ENCODE measurements at regions not wholly inside any gene's neighbourhood (a gene's known extent, or its start where the extent isn't known, plus 50 kb on each side); places are given as distances from the start of the nearest gene placed in this dataset.

GRCh38 chrX:9349572-9350494, 115.0 kb upstream of the TBL1X start:
- DNase-seq (ENCODE audit: low read depth): no peak
- no peak for TF ChIP-seq CTCF (IDR thresholded peaks at IDR 0.05; ENCODE audit: insufficient read depth, low read depth, low read length, missing control alignments)
- H3K4me3 ChIP-seq (ENCODE audit: low read depth, low read length): no peak overlapping the region

- no peak overlapping the region for H3K4me3 ChIP-seq (ENCODE audit: low read depth, low read length)
- DNase-seq (ENCODE audit: low read depth): peak; percentile 4
- no peak for TF ChIP-seq CTCF (IDR thresholded peaks at IDR 0.05; ENCODE audit: insufficient read depth, low read depth, low read length, missing control alignments)
Measured at GRCh38 chrX:9351126-9351525, 113.7 kb upstream of the TBL1X start.

- H3K4me3 ChIP-seq (ENCODE audit: low read depth, low read length): peak overlapping the region; percentile 24
- TF ChIP-seq CTCF (IDR thresholded peaks at IDR 0.05; ENCODE audit: insufficient read depth, low read depth, low read length, missing control alignments): no peak
- peak; percentile 66 for DNase-seq (ENCODE audit: low read depth)
Measured at GRCh38 chrX:9352243-9352642, 112.6 kb upstream of the TBL1X start.

GRCh38 chrX:9352694-9353411, 112.0 kb upstream of the TBL1X start:
- no peak for TF ChIP-seq CTCF (IDR thresholded peaks at IDR 0.05; ENCODE audit: insufficient read depth, low read depth, low read length, missing control alignments)
- peak overlapping the region; percentile 24 for H3K4me3 ChIP-seq (ENCODE audit: low read depth, low read length)
- peak; percentile 86 for DNase-seq (ENCODE audit: low read depth)

- DNase-seq (ENCODE audit: low read depth): no peak
- no peak overlapping the region for H3K4me3 ChIP-seq (ENCODE audit: low read depth, low read length)
- no peak for TF ChIP-seq CTCF (IDR thresholded peaks at IDR 0.05; ENCODE audit: insufficient read depth, low read depth, low read length, missing control alignments)
Measured at GRCh38 chrX:9354918-9355317, 109.9 kb upstream of the TBL1X start.

- TF ChIP-seq CTCF (IDR thresholded peaks at IDR 0.05; ENCODE audit: insufficient read depth, low read depth, low read length, missing control alignments): no peak
- DNase-seq (ENCODE audit: low read depth): no peak
- no peak overlapping the region for H3K4me3 ChIP-seq (ENCODE audit: low read depth, low read length)
Measured at GRCh38 chrX:9355739-9356138, 109.1 kb upstream of the TBL1X start.
